ENCODE measurements at regions not wholly inside any gene's neighbourhood (a gene's known extent, or its start where the extent isn't known, plus 50 kb on each side); places are given as distances from the start of the nearest gene placed in this dataset.
A peak's percentile ranks its signal among the peaks of the same experiment; 100 is the strongest.

- H3K27ac ChIP-seq (ENCODE audit: insufficient read depth, low read length), result no peak overlapping the region
- H3K4me3 ChIP-seq (replicated peaks in 1 of 4; ENCODE audit: control extremely low read depth in 1 of 4, insufficient read depth in 1 of 4, low read depth in 3 of 4, low read length in 4 of 4), result no peak overlapping the region
- no peak overlapping the region for H2AFZ ChIP-seq (ENCODE audit: low read length)
- H3K36me3 ChIP-seq (ENCODE audit: control insufficient read depth, insufficient read depth, low read length), result no peaks in the 10 kb centered on the region
- no peaks in the 10 kb centered on the region for H3K9me3 ChIP-seq (ENCODE audit: control insufficient read depth, insufficient read depth, low read depth, low read length)
- no peak overlapping the region for H3K4me2 ChIP-seq (ENCODE audit: extremely low read depth, insufficient read depth, low read length)
- no peak for DNase-seq (ENCODE audit: low read depth in 2 of 2)
- no peaks in the 10 kb centered on the region for H4K20me1 ChIP-seq (ENCODE audit: control insufficient read depth, extremely low read depth, insufficient read depth, low read length)
- no peak for TF ChIP-seq EZH2 (IDR thresholded peaks at IDR 0.05; ENCODE audit: low read length, missing control alignments)
- no peak for TF ChIP-seq CTCF (conservative IDR thresholded peaks at IDR 0.05 in 1 of 2, IDR thresholded peaks at IDR 0.05 in 1 of 2; ENCODE audit: low read depth in 1 of 2, low read length in 2 of 2)
- H3K79me2 ChIP-seq (ENCODE audit: control insufficient read depth, insufficient read depth, low read length), result no peaks in the 10 kb centered on the region
- no peak overlapping the region for H3K9ac ChIP-seq (ENCODE audit: insufficient read depth, low read length)
- no peaks in the 10 kb centered on the region for H3K27me3 ChIP-seq (ENCODE audit: control insufficient read depth, insufficient read depth, low read length)
- no peaks in the 10 kb centered on the region for H3K4me1 ChIP-seq (ENCODE audit: control insufficient read depth, extremely low read depth, insufficient read depth, low read length)
These were observed 645.2 kb upstream of the USP24 start for GRCh38 chr1:55860326-55860725.

DNA sequence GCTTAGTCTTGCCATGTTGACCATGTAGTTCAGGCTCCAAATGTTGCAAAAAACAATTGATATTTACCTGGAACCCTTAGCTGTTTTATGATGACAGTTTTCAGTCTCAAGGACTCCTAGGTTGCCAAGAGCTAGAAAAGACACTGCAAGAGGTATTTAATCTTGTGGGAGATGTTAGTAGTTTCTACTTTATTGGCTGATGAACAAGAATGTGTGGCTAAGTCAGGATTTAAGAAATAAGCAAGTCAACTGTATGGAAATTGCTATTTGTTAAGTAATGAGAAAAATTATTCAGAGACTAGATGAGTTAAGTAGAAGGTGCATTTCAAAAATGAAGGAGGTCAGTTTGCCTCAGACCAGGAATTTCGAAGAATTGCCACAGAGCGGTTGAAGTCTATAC, 639.7 kb upstream of the USP24 start:
- no peaks in the 10 kb centered on the region for H3K27me3 ChIP-seq (ENCODE audit: control insufficient read depth, insufficient read depth, low read length)
- H3K79me2 ChIP-seq (ENCODE audit: control insufficient read depth, insufficient read depth, low read length), result no peaks in the 10 kb centered on the region
- H3K36me3 ChIP-seq (ENCODE audit: control insufficient read depth, insufficient read depth, low read length), result no peaks in the 10 kb centered on the region
- H3K4me1 ChIP-seq (ENCODE audit: control insufficient read depth, extremely low read depth, insufficient read depth, low read length), result no peaks in the 10 kb centered on the region
- no peak overlapping the region for H3K4me2 ChIP-seq (ENCODE audit: extremely low read depth, insufficient read depth, low read length)
- H4K20me1 ChIP-seq (ENCODE audit: control insufficient read depth, extremely low read depth, insufficient read depth, low read length), result no peaks in the 10 kb centered on the region
- H3K4me3 ChIP-seq (replicated peaks in 1 of 4; ENCODE audit: control extremely low read depth in 1 of 4, insufficient read depth in 1 of 4, low read depth in 3 of 4, low read length in 4 of 4), result no peak overlapping the region
- no peak for TF ChIP-seq EZH2 (IDR thresholded peaks at IDR 0.05; ENCODE audit: low read length, missing control alignments)
- TF ChIP-seq CTCF (conservative IDR thresholded peaks at IDR 0.05 in 1 of 2, IDR thresholded peaks at IDR 0.05 in 1 of 2; ENCODE audit: low read depth in 1 of 2, low read length in 2 of 2), result no peak
- H3K9me3 ChIP-seq (ENCODE audit: control insufficient read depth, insufficient read depth, low read depth, low read length), result no peaks in the 10 kb centered on the region
- no peak overlapping the region for H3K9ac ChIP-seq (ENCODE audit: insufficient read depth, low read length)
- peak; percentile 17 to 88 for DNase-seq (ENCODE audit: low read depth in 2 of 2)
- H2AFZ ChIP-seq (ENCODE audit: low read length), result no peak overlapping the region
- no peak overlapping the region for H3K27ac ChIP-seq (ENCODE audit: insufficient read depth, low read length)

DNA sequence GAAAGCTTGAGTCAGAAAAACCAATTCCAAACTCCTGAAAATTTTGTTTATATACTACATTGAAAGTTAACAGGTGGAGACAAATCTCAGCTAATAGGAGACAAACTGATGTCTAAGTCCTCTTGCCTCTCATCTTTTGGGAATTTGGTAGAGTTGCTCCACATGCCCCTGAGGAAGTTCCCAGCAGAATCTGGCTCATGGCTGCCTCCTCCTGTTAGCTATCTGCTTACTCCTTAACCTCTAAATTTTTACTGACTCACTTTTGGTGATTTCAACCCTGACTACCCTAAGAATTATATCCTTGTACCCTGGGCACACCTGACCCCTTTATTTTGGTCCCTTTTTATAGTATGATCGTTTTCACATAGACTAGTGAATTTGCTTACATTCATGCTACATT, 633.7 kb upstream of the USP24 start:
- Histone ChIP-seq H2AFZ (ENCODE audit: low read length) (no peak overlapping the region), H3K27me3 (ENCODE audit: control insufficient read depth, insufficient read depth, low read length) (no peaks in the 10 kb centered on the region), H3K36me3 (ENCODE audit: control insufficient read depth, insufficient read depth, low read length) (no peaks in the 10 kb centered on the region), H3K4me2 (ENCODE audit: extremely low read depth, insufficient read depth, low read length) (no peak overlapping the region), H3K4me3 (replicated peaks in 1 of 4; ENCODE audit: control extremely low read depth in 1 of 4, insufficient read depth in 1 of 4, low read depth in 3 of 4, low read length in 4 of 4) (no peak overlapping the region), H3K79me2 (ENCODE audit: control insufficient read depth, insufficient read depth, low read length) (no peaks in the 10 kb centered on the region), H3K27ac (ENCODE audit: insufficient read depth, low read length) (no peak overlapping the region), H3K9me3 (ENCODE audit: control insufficient read depth, insufficient read depth, low read depth, low read length) (no peaks in the 10 kb centered on the region), H4K20me1 (ENCODE audit: control insufficient read depth, extremely low read depth, insufficient read depth, low read length) (no peaks in the 10 kb centered on the region), H3K4me1 (ENCODE audit: control insufficient read depth, extremely low read depth, insufficient read depth, low read length) (no peaks in the 10 kb centered on the region), H3K9ac (ENCODE audit: insufficient read depth, low read length) (no peak overlapping the region)
- peak; percentile 34 to 66 for DNase-seq (ENCODE audit: low read depth in 2 of 2)
- TF ChIP-seq EZH2 (IDR thresholded peaks at IDR 0.05; ENCODE audit: low read length, missing control alignments) (no peak), CTCF (conservative IDR thresholded peaks at IDR 0.05 in 1 of 2, IDR thresholded peaks at IDR 0.05 in 1 of 2; ENCODE audit: low read depth in 1 of 2, low read length in 2 of 2) (peak; percentile 43 to 49)
